ENCODE measurements at regions not wholly inside any gene's neighbourhood (a gene's known extent, or its start where the extent isn't known, plus 50 kb on each side); places are given as distances from the start of the nearest gene placed in this dataset.
A peak's percentile ranks its signal among the peaks of the same experiment; 100 is the strongest.

DNA sequence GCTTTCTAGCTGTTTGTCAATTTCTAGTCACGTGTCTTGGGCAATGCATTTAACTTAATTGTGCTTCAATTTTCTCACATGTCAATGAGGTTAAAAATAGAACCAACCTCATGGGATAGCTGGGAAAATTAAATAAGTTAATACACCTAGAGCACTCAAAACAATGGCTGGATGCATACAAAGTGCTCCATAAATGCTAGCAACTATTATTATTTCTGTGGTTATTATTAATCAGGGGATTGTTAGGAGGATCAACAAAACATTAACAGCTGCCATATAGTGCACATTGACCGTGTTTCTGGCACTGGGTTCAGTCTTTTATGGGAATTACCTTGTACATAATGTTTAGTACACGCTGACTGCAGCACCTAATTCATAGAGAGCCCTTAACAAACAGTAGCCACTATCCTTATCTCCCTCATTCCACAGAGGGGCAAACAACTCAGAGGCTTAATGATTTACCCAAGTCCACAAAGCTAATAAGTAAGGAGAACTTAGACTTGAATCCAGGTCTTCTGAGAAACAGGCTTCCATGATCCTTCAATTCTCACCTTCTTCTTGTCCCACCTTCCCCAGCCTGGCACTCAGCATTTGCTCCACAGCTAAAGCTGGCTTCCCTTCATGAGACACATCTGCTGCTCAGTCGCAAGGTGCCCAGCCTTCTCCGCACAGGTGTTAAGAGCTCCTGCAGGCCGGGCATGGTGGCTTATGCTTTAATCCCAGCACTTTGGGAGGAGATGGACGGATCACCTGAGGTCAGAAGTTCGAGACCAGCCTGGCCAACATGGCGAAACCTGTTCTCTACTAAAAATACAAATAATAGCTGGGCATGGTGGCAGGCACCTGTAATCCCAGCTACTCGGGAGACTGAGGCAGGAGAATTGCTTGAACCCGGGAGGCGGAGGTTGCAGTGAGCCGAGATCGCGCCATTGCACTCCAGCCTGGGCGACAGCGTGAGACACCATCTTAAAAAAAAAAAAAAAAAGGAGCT lies 137.4 kb upstream of the ABCA1 start:
- DNase-seq, result no peak

DNA sequence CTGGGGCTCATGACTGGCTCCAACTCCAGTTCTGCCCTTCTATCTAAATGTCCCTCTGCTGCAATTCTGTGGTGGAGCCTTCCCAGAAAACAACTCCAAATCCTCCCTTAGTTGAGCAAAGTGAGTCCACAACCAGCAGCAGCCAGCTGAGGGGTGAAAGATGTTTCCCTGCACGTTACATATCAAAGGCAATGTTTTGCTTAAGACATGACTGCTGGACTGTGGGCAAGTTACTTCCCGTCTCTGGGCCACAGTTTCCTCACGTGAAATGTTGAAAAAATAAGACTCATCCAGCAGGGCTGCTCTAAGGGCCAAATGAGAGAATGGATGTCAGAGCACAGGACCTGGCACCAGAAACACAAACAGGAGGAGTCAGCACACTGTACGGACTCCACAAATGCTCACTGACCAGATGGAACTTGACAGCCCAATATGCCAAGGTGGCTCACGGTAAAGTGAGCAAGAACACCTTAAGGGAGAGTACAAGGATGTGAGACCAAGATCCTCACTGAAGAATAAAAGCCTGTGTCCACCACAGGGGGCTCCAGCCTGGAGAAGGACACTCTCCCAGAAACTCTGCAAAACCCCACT lies 138.4 kb upstream of the ABCA1 start:
- DNase-seq, result peak; percentile 12 to 30

DNA sequence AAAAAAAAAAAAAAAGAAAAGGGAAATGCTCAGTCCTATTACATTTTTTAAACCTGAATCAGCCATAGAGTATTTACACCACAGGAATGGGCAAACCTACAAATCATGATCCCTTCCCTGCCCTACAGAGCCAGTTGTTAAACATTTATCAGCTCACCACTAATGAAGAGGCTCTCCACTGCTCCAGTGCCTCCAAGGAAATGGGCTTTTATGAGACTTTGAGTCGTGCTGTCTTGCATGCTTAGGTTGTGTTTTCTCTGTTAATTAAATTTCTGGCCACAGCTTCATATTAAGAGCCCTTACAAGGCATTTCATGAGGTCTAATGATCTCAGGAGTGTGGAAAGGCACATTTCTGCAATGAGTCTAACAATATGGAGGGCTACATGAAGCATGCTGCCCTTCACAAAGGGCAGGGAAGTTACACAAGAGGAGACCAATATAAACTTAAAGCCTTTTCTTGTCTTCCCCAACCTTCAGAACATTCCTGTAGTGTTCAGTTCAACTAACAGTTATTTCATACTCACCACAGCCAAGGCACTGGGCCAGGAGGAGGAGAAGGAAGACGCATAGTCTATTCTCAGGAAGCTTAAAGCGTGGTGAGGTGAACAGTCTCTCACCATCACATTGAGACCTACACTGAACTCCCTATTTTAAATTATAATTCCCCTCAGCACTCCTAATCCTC lies 140.1 kb upstream of the ABCA1 start:
- DNase-seq, result no peak

DNA sequence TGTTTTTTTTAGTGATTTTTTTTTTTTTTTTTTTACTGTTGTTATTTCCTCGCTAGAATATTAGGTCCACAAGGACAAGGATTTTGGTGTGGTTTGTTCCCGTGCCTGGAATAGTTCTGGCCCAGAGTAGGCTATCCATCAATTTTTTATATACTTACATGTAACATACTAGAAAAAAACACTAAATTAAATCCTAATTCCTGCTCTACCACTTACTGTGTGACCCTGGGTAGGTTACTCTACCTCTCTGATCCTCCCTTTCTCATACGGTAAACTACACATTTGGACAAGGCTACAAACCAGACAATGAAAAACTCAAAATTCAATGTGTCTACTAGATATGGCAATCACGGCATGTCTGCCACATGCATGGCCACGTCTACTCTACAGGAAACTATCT lies 141.3 kb upstream of the ABCA1 start:
- no peak for DNase-seq

DNA sequence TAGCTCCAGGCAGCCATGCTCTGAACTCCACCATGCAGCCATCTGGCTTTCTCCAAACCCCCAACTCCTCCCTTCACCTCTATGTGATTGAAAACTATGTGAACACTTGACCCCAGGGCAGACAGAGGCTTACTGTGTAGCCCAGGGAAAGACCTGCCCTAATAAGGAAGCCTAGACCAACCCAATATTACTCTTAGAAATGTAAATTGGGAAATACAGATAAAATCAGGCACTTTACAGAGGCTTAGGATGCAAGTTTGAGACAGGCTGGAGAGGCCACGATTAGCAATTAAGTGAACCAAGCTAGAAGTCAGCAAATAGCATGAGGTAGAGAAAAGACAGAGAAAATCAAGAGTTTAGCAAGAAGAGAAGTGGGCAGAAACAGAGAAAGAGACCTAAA lies 141.7 kb upstream of the ABCA1 start:
- DNase-seq, result no peak

DNA sequence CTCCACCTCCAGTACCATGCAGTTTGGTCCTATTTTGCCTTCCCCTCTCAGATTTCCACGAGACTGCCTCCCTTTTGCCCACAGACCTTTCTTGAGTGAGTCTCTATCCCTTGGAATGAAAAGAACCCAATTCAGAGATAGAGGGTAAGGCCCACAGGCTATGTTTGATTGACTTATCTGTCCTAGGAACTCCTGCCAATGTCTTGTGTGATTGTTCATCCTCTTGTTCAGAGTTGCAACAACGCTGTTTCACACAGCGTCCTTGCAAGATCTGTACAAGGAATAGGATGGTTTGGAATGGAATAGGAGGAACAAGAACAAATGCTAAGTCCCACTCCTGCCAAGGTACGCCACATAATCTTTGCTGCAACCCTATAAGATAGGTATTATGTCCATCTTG lies 142.2 kb upstream of the ABCA1 start:
- DNase-seq, result no peak

DNA sequence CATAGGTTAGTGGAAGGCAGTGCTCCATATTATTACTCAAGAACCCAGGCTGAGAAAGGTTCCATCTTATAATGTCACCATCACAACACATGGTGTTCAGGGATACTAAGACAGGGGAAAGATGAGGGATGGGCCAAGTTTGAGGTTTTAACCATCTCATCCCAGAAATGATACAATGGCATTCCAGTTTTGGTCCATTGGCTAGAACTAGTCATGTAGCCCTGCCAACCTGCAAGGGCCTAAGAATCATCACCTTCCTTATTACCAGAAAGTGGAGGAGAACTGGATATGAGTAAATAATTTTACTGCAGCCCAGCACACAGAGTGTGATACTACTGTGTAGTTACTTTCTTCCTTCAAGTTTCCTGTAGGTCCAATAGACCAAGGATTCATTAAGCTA lies 144.5 kb upstream of the ABCA1 start:
- no peak for DNase-seq

DNA sequence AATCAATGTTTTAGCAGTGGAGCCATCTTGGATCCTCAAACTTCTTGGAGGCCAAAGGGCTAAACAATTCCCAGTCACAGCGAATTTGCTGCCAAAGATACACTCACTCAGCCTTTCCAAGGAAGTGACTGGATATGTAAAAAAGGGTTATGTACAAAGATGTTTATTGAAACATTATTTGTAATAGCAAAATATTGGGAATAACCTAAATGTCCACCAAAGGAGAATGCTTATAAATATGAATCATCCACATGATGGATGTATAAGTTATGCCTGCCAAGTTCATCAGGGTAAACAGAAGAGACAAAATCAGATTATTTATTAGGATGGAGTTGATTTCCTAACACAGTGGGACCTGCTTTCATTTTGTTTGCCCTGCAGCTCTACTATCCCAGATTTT lies 145.2 kb upstream of the ABCA1 start:
- DNase-seq, result no peak

DNA sequence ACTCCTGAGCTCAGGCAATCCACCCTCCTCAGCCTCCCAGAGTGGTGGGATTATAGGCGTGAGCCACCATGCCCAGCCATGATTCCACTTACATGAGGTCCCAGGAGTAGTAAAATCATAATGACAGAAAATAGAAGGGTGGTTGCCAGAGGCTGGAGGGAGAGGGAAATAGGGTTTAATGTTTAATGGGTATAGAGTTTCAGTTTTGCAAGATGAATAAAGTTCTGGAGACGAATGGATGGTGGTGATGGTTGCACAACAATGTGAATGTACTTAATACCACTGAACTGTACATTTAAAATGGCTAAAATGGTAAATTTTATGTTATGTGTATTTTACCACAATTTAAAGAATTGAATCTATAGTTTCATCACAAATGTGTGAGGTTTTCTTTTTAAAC lies 146.5 kb upstream of the ABCA1 start:
- DNase-seq, result no peak

DNA sequence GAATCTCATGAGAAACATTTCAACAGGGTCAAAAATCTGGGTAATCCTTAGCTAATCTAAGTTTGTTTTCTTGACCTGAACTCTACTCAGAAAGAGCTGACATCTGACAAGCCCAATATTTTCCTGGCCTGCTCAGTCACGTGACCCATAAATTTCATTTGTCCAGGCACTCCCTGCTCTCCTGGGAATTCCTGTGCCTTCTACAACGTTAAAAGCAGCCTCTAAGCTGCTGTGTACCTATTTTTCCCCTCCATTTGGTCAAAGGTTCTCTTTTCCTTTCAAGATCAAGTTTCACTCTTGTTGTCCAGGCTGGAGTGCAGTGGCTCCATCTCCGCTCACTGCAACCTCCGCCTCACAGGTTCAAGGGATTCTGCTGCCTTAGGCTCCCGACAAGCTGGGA lies 148.8 kb upstream of the ABCA1 start:
- DNase-seq, result no peak

DNA sequence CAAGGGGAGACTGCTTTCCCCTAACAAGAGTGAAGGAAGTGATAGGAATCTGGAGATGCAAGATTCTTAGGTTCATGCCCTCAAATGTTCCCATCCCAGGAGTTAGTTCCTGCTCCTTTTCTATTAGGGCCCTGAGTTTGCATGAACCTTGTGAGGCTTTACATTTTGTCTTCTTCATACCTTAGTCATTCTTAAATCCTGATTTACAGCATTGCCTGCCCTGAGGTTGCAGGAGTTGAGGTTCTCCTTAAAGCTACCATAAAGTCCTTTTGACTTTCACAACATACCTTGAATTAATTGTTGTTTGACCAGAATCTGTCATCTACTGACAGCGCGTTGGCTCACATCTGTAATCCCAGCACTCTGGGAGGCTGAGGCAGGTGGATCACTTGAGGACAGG lies 151.5 kb upstream of the ABCA1 start:
- DNase-seq, result no peak

DNA sequence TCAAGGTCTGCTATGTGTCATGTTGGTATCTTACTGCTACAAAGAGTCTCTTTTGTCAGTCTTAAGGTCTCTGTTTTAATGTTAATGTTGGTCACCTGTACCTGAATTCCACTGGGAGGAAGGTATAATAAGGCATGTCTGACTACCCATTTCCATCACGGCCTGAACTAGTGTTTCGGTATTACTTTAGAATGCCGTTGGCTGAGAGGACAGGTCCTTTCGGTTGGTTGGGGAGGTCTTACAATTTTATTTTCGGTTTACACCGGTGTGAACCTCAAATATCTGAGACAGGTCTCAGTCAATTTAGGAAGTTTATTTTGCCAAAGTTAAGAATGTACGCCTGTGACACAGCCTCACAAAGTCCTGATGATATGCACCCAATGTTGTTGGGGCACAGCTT lies 154.9 kb upstream of the ABCA1 start:
- no peak for DNase-seq

DNA sequence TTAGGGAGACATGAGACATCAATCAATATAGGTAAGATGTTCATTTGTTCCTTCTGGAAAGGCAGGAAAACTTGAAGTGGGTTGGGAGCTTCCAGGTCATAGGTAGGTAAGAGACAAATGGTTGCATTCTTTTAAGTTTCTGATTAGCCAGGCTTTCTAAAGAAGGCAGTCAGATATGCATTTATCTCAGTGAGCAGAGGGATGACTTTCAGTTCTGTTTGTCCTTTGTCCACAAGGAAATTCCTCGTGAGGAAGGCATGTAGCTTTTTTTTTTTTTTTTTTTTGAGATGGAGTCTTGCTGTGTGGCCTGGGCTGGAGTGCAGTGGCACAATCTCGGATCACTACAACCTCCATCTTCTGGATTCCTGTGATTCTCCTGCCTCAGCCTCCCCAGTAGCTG lies 155.3 kb upstream of the ABCA1 start:
- no peak for DNase-seq

DNA sequence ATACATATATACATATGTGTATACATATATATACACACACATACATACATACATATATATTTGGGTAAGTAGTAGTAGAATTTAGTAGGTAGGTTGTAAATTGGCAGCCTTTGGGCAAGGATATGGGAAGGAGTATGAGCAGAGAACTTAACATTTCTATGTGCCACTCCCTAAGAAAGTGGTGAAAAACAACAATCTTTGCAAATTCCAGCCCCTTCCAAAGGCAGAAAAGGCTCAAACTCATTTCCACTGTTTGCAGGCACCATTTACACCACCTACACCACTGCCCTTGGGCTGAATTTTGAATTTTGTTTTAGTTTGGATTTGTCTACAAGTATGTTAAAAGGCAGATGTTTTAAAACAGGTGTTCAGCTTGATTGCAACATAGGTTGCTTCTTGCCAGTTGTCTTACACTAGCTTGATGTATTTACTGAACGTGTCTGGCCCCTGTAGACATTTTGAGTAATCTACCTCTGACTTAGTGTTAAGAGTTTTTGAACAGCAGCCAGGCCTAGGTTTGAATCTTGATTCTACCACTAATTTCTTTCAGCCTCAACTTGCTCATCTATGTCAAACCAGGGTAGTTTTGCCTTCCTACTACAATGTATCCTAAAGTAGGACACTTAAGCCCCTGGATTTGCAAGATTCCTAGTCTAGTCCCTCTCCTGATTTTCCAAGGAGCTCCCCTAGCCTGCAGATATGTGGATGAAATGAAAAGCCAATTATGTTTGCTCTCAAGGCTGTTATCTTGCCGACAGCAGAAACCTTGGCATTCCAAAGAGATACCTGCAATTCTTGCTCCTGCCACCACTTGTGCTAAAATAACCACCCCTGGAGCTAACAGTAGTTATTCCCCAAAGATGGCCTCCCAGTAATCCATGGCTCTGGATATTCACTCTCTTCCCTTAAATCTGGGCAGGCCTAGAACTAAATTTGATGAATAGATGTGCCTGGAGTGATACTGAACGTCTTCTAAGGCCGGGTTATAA lies 156.2 kb upstream of the SLC44A1 start:
- DNase-seq, result no peak

DNA sequence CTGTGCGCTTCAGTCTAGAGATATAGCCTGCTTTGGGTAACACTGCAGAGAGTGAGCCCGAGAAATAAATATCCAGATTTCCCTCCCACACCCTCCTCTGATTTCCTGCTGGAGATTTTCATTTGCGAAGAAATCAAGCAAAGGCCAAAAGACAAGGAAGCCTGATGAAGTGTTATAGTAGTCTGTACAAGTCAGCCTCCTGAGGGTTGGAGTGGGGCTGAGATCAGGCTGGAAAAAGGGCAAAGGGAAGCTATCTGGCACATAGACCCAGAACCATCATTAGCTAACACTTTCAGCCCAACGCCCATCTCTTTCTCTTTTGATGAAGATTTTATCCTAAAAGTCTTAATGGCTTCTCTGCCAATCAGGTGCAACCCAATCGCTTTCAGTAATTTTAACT lies 154.6 kb upstream of the SLC44A1 start:
- no peak for DNase-seq

DNA sequence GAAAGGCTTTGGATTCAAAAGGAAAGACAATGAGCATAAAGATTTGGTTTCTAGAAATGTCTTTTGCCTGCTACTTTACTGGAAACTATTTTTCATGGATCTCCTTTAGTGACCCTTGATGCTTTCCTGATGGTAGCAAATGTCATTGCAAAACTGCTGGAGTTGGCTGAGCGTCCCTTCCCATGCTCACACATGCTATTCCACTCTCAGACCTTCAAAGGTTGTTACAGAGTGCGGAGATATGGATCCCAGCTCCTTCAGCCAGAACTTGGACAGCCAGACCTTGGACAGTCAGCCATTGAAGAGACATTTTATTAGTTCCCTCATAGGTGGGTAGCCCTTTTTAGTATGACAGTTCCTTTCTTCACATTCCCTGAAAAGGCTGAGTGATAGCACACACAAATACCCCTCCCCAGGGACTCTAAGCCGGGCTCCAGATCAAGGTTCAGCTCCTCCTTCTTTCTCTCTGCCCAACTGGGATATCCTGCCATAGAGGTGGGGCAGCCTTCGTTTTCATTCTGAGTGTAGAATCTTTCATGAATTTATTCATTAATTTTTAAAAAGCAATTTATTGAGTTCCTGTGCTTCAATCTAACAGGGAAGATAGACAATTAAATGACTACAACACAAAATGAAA lies 153.3 kb upstream of the SLC44A1 start:
- DNase-seq, result no peak

DNA sequence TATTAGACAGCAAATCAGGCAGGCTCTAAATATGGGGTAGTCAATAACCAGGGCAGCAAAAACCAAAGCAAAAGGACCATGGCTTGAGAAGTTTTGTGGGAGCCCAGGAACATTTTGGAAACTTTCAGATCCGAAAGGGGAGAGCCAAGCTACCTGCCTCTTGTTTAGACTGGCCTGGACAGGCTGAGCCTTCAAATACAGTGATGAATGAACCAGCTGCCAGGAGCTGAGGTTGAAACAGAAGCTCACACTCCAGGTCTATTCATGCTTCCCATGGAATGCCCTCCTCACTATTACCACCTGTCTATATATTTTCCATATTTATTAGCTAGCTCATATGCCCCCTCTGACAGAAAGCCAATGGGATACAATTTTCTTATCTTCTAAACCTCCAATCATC lies 150.8 kb upstream of the SLC44A1 start:
- DNase-seq, result no peak

DNA sequence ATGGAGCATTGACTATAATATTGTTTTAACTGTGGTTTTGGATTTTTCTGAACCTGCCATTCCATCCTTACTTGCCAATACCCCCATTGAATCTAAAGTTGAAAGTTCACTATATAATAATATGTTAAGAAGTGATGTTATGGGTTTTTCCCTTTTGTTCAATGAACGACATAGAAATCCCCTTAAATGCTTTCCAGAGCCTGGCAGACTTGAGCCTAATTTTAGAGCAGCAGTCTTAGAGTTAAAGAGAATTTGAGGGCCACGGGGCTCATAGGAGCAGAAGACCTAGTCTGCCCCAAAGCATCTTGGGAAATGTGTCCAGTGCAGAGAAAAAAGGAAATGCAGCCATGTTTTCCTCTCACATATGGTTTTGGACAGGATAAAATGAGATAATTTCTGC lies 146.1 kb upstream of the SLC44A1 start:
- no peak for DNase-seq

DNA sequence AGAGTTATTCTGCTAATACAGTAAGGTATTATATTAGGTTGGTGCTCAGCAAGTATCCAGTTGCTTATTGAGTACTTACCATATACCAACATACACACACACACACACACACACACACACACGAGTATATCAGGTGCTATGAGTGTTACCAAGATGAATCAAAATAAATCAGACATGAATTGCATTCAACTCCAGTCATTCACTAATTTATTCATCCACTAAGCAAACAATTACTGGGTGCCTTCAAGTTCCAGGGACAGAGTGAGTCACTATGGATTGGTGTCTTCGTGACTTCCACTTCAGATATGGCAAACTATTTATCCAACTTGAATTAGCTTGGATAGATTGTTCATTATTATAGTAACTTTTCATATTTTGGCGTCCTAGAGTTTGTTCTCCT lies 140.7 kb upstream of the SLC44A1 start:
- DNase-seq, result no peak

DNA sequence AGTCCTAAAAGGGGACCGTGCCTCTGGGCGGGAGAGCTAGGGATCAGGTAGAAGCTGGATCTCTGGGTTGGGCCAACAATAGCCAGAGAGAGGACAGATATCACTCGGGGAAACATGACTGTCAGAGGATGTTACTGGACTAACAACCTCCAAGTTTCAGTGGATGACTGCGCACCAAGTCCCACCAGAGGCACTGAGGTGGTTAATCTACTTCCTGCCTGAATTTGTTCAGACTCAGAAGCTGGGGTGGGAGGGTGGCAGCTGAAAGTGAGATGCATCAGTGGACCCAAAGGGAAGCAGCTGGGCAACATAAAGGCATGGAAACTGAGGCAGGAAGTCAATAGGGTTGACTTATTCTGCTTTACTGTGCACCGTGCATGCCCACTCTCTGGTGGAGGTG lies 130.1 kb upstream of the SLC44A1 start:
- no peak for DNase-seq

DNA sequence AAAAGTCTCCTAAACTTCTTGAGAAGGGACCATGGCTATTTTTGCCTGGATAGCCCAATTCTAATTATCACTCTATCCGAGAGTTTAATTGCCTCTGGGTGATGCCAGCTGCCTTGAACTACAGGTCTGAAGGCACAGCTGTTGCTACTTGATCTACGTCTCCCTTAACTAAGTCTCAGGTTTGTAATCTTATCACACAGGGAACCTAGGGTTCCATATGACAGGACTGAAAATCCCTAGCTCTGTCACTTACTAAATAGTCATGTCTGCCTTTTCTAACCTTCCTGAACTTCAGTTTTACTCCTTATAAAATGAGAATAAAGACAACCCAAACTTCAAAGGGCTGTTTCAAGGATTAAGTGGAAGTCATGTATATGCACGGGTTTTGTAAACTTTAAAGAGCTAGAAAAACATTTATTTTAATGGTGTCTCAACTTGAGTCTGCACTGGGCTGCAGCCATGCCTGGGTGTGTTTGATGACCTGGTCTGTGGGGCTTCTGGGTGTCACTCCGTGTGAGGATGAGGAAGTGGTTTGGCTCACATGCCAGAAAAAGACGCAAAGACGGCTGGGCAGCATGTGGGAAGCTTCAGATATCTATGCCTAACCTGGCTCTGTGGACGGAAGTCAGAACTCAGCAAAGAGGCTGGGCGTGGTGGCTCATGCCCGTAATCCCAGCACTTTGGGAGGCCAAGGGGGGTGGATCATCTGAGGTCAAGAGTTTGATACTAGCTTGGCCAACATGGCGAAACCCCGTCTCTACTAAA lies 129.3 kb upstream of the SLC44A1 start:
- peak; percentile 29 to 48 for DNase-seq

Measured in bone marrow (tissue), 2 donors.